HG03558 (cell line): ENCODE measurements at regions not wholly inside any gene's neighbourhood (a gene's known extent, or its start where the extent isn't known, plus 50 kb on each side); places are given as distances from the start of the nearest gene placed in this dataset.

Source experiments
- ATAC-seq: cut with Tn5 transposase; IDR thresholded peaks from one replicate; pipeline ENCODE4 v1.9.1; 2021; ENCODE audit warnings: moderate number of reproducible peaks; ENCODE audit not compliant: unreplicated experiment; ENCODE audit errors: extremely low read depth

DNA sequence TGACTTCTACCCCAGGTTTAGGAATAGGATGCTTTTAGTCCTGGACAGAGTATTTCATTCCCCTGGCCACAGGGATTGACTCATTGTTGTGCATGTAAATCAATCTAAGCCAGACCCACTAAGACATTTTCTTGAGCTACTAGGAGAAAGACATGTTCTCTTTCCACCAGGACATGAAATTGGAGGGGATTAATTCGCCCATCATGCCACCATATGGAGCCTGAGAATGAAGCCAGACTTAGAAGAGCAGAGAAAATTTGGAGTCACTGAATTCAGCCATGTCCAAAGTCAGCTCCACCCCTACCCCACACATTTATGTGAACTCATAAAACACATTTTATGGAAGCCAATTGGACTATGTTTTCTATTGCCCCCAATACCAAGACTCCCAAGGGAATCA lies 322.5 kb downstream of the NFIB start:
- ATAC-seq: no peak

DNA sequence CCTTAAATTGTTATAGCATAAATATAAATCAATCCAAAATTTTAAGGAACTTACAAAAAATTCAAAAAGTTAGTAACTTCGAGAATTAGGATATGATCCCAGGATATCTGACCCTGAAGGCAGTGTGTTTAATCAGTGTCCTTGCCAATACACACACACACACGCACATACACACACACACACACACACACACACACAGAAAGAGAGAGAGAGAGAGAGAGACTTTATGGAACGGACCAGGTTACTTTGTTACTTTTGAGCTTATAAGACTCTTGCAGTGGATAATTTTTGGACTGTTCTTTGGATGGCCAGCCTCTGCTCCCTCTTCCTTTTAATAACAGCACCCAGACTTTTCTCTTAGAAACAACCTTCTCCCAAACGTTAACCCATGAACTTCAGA lies 322.9 kb downstream of the NFIB start:
- ATAC-seq: no peak

DNA sequence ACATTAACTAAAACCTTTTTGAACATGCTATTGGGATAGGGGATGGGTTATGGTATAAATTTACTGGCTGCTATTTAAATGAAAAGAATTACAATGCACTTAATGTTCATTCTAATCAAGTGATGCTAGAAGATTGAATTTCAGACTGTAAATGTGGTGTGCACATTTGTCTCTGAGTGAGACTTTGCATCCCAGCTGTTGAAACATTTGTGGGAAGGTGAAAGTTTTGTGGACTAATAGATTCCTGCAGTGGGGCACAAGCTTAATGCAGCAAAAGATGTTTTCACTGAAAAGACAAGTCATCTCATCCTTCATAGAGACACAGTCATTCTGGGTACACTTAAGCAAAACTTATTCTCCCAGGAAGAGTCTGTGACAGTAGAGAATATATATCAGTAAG lies 323.6 kb downstream of the NFIB start:
- no peak for ATAC-seq

DNA sequence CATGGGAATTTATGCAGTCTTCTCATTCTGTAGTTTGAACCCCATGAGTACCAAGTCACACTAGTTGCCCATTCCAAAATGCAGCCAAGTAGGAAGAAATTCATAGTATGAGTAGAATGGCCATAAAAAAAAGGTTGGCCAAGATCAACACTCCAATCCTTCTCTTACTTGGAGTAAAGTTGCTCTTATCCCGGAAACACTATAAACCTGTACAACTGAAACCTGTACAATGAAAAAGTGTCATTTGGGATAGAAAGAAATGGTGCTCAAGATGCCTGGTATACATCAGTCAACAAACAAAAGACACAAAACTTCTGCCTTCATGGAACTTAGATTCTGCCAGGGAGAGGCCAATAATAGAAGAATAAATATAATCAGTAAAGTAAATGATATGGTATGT lies 325.0 kb downstream of the NFIB start:
- ATAC-seq: no peak

DNA sequence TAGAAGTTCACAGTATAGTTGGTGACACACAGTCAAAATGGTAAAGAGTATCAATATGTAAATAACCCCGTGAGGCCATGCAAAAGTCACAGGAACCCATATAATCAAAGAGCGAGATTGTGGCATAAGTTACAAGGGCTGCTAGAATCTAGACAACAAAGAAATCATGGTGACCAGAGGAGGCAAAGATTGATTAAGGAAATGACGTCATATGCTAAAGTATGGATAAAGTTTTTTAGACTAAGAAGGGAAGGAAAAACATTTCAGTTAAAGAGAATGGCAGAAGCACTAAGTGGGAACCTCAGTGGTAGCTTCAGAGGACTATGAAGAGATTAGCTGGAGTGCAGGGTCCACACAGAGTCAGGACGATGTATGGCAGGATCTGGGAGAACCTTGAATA lies 330.3 kb downstream of the NFIB start:
- no peak for ATAC-seq

DNA sequence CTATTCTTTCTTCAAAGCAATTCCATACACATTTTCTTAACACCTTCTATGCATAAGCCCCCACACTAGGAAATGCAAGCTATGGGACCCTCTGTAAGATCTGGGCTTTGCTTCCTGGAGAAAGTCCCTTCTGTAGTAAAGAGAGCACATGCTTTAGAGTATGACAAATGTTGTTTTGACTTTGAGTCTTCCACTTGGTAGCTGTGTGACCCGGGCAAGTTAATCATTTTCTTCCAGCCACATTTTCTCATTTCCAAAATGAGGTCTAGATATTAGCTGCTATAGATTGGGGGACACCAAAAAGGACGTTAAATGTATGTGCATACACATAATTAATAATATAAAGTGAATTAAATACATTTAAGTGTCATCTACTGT lies 334.0 kb downstream of the NFIB start:
- ATAC-seq: no peak

DNA sequence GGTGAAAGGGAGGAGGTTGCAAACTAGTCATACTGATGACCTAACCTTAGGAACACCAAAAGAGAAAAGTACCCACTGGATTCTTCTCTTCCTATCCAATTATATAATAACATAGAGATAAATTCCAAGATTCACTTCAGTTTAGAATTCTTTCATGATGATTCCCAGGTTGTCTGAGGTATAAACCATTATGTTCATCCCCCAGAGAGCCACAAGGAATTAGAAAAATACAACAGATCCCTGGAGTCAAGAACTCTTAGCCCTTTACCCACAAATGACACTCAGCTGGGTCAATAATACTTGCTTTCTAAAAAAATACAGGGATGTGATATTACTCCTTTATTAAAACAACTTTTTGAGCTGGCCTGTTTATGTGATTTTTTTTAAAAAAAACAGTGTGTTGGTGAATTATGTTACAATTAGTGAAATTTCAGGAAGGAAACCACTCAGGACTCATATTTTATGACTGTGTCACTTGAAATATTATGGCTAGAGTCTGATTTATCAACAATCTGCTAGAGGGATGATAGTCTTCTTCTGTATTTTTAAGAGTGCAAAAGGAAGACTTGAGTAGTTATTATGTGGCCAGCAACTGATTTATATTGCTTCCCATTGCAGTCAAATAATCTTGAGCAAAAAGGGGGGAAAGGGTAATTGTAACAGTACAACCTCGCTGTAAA lies 338.2 kb downstream of the NFIB start:
- ATAC-seq: no peak

DNA sequence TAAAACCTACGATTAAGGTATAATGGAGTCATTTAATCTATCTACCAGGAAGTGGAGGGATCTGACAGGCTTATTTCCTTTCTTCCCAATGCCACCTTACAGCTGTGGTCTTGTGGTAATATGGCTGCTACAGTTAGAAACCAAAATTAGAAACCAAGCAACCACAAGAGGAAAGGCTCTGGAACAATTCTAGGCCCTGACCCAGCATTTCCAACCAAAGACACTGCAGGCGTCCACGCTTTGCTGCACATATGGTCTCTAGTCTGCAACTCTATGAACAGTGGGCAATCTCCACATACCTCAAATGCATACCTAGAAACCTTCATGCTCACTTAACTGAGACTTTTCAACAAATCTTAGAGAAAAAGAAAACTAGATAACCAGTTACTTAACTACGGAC lies 339.1 kb downstream of the NFIB start:
- ATAC-seq: no peak

DNA sequence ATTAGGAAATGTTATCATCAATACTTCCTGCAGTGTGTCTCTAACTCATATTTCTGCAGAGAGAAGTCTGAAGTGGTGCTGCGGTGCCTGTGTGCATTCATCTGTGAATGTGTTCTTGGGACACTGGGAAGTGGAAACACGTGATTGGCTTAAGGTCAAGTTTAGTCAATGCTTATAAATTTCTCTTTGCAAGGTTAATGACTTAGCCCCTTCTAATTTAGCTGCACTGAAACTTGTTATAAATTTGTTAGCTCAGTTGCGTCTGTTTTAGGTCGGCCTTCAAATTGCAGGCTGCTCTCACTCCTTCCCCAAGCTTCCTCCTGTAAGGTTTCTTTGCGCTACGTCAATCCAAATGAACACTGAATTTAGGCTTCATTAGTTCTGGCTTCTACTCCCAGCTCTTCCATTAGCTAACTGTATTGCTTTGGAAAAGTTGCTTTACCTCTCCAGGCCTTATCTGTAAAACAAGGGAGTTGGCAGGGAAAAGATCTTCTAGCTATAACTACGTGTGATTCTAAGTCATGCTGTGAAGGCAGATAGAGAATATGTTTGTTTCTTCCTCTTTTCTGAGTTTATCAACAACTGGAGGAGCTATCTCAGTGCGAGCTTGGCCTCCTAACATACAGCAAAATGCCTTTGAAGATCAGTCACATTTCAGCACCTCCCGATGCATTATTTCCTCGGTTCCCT lies 341.8 kb downstream of the NFIB start:
- no peak for ATAC-seq

DNA sequence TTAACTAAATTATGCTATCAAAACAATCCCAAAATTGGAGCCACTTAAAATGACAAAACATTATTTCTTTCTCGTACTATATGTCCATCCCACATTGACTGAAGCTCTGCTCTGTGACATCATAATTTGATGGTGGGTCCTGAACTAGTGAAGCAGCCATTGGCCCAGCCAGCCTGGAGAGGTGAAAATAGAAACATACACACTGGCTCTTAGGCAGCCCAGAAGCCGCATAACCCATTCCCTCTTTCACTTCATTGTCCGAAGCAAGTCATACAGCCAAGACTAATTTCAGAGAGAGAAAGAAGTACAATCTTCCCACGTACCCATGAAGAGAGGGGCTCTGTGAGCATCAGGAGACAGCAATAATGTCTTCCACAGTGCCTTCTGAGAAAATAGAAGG lies 342.5 kb downstream of the NFIB start:
- ATAC-seq: no peak

DNA sequence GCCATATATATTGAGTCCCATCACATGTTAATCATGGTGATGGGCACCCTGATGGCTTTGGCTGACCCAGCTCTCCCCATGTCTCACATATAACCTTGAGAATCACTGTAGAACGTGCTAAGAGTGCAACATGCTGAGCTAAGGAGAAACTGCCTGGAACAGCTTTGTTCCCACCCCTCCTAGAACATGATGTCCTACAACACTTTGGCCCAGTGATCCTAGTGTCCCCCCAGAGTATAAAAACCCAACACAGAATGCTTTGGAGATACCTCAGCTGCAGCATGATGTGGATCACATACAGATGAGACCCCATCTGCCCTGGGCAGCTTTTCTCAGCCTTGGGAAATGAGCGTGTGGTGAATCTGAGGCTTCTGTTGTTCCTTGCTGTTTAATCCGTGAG lies 343.5 kb downstream of the NFIB start:
- no peak for ATAC-seq

DNA sequence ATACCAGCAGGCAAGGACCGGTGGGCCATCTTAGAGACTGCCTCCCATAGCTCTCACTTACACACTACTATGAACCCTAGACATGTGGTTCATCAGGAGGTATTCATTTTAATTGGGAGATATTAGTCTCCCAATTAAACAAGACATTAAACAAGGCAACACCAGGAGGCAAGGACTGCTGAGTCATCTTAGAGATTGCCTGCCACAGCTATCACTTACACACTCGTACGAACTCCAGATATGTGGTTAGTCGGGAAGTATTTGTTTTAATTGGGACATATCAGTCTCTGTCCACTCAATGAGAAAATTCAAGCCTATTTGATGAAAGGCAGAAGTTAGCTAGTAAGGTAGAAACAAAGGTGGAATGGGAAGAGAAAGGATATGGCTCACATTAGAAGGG lies 343.9 kb downstream of the NFIB start:
- no peak for ATAC-seq

DNA sequence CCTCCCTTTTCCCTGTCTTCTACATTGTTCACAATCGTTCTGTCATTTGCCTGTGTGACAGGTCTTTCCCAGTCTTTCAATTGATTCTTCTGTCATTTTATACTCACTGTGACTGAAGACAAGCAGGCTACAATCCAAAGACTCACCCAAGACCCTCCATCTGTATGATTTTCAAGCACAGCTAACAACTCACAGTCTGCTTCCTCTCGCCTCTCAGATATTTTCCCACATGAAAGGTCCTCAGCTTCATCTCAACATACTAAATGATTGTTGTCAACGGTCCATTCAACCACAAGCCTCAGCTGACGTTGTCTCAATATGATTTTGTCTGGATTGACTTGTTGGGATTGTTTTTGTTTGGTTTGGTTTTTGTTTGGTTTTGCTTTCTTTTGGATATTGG lies 346.5 kb downstream of the NFIB start:
- no peak for ATAC-seq

DNA sequence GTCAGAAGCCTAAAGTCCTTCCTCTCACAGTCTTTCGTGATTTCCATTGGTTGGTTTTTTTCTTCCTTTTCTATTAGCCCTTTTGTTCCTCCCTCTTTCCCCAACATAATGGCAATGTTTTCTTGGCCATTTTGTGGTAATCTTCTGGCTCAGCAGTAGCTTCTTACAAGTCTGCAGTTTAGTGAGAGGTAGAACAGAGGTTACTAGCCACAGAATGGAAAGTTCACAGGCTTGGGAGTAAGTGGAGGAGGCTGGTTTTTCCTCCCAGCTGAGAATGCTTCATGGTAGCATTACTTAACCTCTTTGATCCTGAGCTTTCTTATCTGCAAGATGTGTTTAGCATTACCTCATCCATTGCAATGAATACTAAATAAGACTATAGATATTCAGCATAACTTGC lies 346.9 kb downstream of the NFIB start:
- no peak for ATAC-seq

DNA sequence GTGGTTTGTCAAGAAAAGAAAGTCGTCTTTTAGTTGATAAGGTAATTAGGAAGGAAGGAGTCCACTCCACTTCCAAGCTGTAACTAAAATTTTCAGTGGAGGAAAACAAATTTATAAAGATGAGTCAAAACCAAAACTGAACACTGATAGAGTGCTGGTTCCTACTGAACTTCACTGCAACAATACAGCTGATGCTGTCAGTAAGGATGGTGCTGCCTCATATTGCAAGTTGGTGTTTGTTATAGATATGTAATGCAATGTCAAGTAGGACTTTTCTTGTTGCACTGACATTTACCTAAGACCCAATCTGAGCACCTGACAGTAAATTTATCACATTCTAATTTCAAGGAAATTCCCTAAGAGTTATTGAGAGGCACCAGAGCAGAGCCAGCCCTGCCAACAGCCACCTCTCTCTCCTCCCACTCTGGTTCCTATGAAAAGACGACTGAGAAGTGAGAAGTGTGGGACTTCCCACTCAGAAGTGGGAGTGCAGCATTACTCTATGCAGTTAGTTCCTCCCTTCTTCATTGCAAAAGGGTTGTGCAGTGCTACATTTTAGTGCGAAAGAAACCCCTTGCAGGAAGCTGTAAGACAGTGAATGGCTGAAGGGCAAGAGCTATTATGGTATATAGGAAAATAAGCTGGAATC lies 350.8 kb downstream of the NFIB start:
- no peak for ATAC-seq

DNA sequence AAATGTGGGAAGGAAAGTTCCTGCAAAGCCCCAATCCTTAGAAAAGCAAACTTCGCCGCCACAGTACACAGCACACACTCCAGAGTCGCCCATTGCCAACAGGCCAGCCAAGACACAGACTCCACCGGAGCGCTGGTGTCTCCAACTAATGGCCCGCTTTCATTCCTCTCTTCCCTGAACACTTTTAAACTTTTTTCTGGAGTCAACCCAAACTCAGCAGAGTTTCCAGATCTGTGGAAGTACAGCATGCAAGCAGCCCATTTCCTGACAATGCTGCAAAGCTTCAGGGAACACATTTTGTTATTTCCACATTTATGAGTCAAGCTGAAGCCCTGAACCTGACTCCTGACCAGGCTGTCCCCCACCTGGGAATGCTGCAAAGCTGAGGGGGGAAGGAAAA lies 351.9 kb downstream of the NFIB start:
- no peak for ATAC-seq

DNA sequence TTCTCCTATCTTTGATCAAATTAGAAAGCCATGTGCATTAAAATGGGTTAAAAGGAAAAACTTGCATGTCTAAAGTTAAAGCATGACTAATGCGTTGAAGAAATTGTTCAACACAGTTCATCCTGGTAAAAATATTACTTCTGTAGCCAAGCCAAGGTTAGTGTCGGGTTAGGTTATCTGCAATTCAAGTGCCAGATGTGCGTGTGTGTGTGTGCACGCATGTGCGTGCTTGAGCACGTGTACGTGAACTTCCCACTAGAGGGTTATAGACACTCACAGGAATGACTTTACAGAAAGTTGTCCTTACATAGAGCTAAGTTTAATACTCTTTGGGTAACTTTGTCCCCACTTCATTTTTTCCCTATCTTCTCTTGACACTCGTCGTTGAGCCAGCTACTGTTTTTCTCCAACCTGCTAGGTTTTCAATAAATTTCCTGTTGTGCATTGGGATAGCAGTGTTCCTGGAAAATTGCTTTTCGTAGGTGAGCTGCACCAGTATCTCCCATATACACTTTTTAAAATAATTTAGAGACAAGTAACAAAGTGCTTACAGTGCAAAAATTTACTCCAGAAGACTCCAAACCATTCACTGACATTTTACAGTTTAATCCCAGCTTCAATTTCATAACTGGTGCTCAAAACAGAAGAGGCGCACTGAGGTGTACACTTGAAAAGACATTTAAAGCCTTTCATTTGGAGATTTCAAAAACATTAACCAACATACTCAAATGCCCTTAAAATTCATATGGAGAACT lies 353.8 kb downstream of the NFIB start:
- no peak for ATAC-seq

DNA sequence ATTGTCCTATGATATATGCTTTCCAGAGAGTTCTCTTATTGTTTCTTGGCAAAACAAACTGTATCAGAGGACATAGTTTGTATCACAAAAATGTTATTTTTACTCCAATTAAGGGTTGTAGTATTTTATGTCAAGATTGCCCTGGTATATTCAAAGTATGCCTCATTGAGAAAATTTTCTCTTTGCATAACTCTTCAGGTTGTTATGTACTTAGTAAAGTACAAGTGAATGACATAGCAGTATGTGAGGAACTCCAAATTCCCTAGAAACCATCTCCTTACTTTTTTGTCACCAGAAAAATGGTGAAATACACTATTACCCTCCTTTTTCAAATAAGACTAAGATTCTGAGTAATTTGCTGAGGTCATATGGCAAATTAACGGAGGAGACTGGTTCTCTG lies 355.3 kb downstream of the NFIB start:
- ATAC-seq: no peak

DNA sequence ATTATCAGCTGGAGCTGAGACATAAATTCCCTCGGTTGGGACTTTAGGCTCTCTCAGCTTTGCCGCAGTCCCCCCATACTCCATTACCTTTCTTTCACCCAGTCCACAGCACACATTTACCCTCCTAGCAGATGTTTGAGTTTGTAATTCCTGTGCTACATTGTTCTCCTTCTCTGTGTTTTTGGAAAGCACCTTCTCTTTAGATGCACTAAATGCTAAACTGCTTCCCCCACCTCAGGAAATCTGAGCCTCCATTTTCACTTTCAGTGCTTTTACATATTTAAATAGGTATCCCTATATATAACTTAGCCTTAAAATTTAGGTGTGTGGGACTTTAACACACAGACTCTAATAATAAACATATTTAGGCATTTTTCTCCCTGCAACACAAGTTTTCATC lies 356.9 kb downstream of the NFIB start:
- no peak for ATAC-seq

DNA sequence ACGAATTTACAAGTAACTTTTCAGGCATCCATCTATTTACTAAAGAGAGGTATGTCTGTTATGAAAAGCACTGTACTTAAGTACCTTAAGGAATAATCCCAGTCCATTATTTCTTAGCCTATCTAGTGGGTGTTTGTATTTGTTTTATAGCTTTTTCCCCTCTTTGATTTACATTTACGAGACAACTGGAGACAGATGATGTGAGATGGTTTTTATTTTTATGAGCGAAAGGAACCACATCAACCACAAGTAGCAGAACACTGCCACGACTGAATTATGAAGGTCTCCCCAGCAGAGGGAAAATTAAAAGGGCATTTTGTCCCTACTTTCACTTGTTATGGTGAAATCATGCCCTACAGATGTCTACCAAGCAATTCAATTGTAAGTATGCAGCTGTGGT lies 357.8 kb downstream of the NFIB start:
- ATAC-seq: no peak

DNA sequence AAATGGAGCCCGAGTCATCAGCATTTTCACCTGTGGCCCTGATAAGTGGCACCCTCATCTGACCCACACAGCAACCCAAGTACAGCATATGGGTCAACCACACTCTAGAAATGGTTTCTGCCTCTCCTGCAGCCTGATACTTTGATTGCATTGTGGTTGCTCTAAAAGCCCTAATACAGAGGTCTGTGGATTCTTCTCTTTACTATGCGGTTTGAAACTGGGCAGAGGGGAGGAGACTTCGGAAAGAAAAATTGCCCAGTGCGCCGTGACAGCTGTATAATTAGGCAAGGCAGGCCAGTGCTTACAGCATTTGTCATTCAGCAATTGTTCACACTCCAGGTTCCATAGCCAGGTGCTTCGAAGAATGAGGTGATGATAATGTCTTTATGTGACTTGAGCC lies 361.0 kb downstream of the NFIB start:
- ATAC-seq: no peak
